Tibial nerve (tissue), 4 donors: ENCODE measurements at regions not wholly inside any gene's neighbourhood (a gene's known extent, or its start where the extent isn't known, plus 50 kb on each side); places are given as distances from the start of the nearest gene placed in this dataset.

Experiments
- DNase-seq, 2 donors: peaks; one replicate each; pipeline ENCODE4 v3.0.0-alpha.2; 2019; ENCODE audit warnings: low spot score in 2 of 2
- H3K27ac ChIP-seq, 4 donors: fragments of 200-600 bp; sonication (generic) in 3 of 4; one replicate each; pipeline ENCODE4 v1.5.1; 2017 to 2019; ENCODE audit warnings: mild to moderate bottlenecking in 1 of 4
- H3K27me3 ChIP-seq, 2 donors: fragments of 200-600 bp; sonication (generic) in 1 of 2; one replicate each; pipeline versions ENCODE4 v1.5.1 to v1.6.0; 2017 to 2019
- H3K36me3 ChIP-seq, 3 donors: fragments of 200-600 bp; sonication (generic); one replicate each; pipeline ENCODE4 v1.5.1; 2018 to 2019
- H3K4me1 ChIP-seq, 4 donors: fragments of 200-600 bp; sonication (generic) in 3 of 4; one replicate each; pipeline ENCODE4 v1.5.1; 2017 to 2019
- H3K4me3 ChIP-seq, 4 donors: fragments of 200-600 bp; sonication (generic) in 3 of 4; one replicate each; pipeline ENCODE4 v1.5.1; 2017 to 2019; ENCODE audit warnings: mild to moderate bottlenecking in 1 of 4, moderate library complexity in 1 of 4
- H3K9me3 ChIP-seq, 4 donors: fragments of 200-600 bp; sonication (generic) in 3 of 4; one replicate each; pipeline ENCODE4 v1.5.1; 2017 to 2019
- EP300 ChIP-seq, 2 donors: sonication (generic); formaldehyde crosslinking; IDR thresholded peaks; one replicate each; pipeline ENCODE4 v1.6.1; 2017; ENCODE audit warnings: antibody characterized with exemption in 2 of 2, mild to moderate bottlenecking in 1 of 2
- POLR2A ChIP-seq, 2 donors: fragments of 450-650 bp; IDR thresholded peaks; one replicate each; pipeline ENCODE4 v1.6.1; 2017; ENCODE audit warnings: antibody characterized with exemption in 2 of 2, mild to moderate bottlenecking in 2 of 2, moderate library complexity in 2 of 2
- WGBS, 2 donors: methylation state at CpG; one replicate each; pipeline ENCODE4 v1.1.5; 2018; 5-methylcytosine and 5-hydroxymethylcytosine counted together
- TF ChIP-seq, protein P1 (sequence below), 5 experiments: fragments of 200-600 bp in 3 of 5; fragments of 450-650 bp in 2 of 5; sonication (generic) in 3 of 5; IDR thresholded peaks; one replicate each; pipeline ENCODE4 v1.5.1; 2016 to 2019; ENCODE audit warnings: antibody characterized with exemption in 5 of 5, mild to moderate bottlenecking in 3 of 5, moderate library complexity in 2 of 5

DNA sequence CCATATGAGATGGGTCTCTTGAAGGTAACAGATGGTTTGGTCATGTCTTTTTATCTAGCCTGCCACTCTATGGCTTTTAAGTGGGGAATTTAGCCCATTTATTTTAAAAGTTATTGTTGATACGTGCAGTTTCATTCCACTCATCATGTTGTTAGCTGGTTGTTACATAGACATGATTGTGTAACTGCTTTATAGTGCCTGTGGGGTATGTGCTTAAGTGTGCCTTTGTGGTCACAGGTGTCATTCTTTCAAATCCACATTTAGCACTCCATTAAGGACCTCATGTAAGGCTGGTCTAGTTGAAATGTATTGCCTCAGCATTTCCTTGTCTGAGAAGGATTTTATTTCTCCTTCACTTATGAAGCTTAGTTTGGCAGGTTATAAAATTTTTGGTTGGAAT is 263.8 kb upstream of the LUZP2 start:
- Histone ChIP-seq H3K4me1 (no peaks in the 10 kb centered on the region), H3K9me3 (no peaks in the 10 kb centered on the region), H3K36me3 (no peaks in the 10 kb centered on the region), H3K27me3 (no peaks in the 10 kb centered on the region), H3K4me3 (no peak overlapping the region), H3K27ac (no peak overlapping the region)
- no peak for DNase-seq
- 77 to 91% methylated on average over 1 of the region's 1 CpG for WGBS, 2 donors
- no peak for TF ChIP-seq POLR2A (IDR thresholded peaks at IDR 0.05)
- TF ChIP-seq, protein P1, sequence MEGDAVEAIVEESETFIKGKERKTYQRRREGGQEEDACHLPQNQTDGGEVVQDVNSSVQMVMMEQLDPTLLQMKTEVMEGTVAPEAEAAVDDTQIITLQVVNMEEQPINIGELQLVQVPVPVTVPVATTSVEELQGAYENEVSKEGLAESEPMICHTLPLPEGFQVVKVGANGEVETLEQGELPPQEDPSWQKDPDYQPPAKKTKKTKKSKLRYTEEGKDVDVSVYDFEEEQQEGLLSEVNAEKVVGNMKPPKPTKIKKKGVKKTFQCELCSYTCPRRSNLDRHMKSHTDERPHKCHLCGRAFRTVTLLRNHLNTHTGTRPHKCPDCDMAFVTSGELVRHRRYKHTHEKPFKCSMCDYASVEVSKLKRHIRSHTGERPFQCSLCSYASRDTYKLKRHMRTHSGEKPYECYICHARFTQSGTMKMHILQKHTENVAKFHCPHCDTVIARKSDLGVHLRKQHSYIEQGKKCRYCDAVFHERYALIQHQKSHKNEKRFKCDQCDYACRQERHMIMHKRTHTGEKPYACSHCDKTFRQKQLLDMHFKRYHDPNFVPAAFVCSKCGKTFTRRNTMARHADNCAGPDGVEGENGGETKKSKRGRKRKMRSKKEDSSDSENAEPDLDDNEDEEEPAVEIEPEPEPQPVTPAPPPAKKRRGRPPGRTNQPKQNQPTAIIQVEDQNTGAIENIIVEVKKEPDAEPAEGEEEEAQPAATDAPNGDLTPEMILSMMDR (IDR thresholded peaks at IDR 0.05): no peak
- TF ChIP-seq EP300 (IDR thresholded peaks at IDR 0.05): no peak

DNA sequence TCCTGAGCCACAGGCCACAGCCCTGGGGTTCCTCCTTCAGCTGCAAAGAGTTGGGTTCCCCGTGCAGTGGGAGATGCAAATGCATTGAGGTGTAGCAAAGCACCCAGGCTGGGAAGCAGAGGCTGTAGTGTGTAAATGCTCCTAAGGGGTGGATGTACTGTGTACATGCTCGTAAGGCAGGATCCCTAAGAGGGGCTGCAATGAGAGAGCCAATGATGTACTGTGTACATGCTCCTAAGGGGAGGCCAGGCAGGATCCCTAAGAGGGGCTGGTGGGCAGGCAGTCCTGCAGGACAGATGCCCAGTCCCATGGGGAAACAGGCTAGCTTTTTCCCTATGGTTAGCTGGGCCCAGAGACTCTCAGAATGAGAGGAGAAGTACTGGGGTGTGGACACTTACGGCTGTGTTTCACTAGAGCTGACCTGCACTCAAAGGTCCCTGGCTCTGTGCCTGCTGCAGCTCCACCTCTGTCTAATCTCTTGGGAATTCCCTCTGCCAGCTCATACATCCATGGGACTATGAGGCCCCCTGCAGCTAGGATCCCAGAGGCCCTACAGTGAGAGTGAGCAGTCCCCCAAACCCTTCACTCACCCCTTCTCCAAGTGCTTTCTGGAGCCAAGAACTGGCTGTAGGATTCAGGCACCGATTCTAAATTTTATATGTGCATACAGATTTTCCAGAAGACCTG is 261.9 kb upstream of the LUZP2 start:
- no peak for DNase-seq
- H3K27me3 ChIP-seq: no peaks in the 10 kb centered on the region
- no peak overlapping the region for H3K27ac ChIP-seq
- H3K4me1 ChIP-seq: no peaks in the 10 kb centered on the region
- 82 to 87% methylated on average over 4 of the region's 4 CpGs for WGBS, 2 donors
- H3K4me3 ChIP-seq: no peak overlapping the region
- TF ChIP-seq EP300 (IDR thresholded peaks at IDR 0.05): no peak
- TF ChIP-seq, protein P1 (IDR thresholded peaks at IDR 0.05): no peak
- no peak for TF ChIP-seq POLR2A (IDR thresholded peaks at IDR 0.05)
- H3K36me3 ChIP-seq: no peaks in the 10 kb centered on the region
- no peaks in the 10 kb centered on the region for H3K9me3 ChIP-seq

DNA sequence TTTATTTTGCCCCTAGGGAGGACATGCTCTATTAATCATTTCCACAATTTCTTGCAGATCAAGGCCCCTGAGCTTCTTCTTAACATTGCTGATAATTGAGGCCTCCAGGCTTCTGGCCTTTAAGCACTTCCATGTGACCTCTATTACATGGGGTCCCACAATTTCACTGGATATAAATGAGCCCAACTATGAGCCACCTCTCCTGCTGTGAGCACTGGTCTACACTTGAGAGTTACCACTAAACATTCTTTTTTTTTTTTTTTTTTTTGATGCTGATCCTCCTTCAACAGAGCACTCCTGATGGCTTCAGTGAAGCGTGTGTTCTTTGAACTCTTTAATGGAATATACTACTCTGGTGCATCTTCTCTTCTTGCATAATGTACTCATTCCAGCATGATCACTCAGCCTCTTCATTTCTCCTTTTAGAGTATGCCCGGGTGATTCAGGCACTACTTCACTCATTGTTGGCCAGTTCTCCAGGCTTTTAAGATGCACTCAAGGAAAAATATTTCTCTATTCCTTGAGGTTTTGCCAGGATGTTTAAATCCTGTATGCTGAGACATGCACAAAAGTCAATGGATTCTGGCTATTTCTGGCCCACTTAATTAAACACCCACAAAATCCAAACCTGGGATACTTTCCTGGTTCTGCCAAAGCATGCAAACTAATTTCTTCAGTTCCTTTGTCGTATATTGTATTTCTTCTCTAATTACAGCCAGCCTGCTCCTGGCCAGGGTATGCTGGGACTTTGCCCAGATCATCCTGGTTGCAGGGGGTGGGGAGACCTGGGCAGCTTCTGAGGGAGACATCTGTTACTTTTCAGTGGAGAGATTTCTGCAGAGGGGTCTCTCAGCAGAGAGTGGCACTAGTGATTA is 257.8 kb upstream of the LUZP2 start:
- TF ChIP-seq, protein P1 (IDR thresholded peaks at IDR 0.05): no peak
- TF ChIP-seq POLR2A (IDR thresholded peaks at IDR 0.05) (no peak), EP300 (IDR thresholded peaks at IDR 0.05) (no peak)
- no peak for DNase-seq
- 78 to 84% methylated on average over 3 of the region's 3 CpGs for WGBS, 2 donors
- Histone ChIP-seq H3K4me1 (no peaks in the 10 kb centered on the region), H3K27ac (no peak overlapping the region), H3K36me3 (no peaks in the 10 kb centered on the region), H3K4me3 (no peak overlapping the region), H3K9me3 (no peaks in the 10 kb centered on the region), H3K27me3 (no peaks in the 10 kb centered on the region)

DNA sequence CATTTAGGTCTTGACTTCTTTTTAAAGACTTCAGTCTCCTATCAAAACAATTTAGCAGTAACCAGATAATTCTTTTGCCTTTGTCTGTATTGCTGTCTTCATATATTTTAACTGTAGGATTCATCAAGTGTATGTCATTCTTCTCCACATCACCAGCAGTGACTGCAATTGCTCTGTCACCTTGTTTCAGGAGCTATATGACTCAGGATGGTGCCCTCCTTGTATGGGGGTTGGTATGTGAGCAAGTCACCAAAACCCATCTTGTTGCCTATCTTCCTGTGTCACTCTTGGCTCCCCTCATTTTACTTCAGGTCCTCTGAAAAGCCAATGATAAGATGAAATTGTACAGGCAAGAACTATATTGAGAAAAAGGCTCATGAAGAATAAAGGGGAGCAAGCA is 256.9 kb upstream of the LUZP2 start:
- no peak for DNase-seq
- H3K27me3 ChIP-seq: no peaks in the 10 kb centered on the region
- H3K27ac ChIP-seq: no peak overlapping the region
- H3K9me3 ChIP-seq: no peaks in the 10 kb centered on the region
- H3K4me3 ChIP-seq: no peak overlapping the region
- H3K4me1 ChIP-seq: no peaks in the 10 kb centered on the region
- no peak for TF ChIP-seq EP300 (IDR thresholded peaks at IDR 0.05)
- no peak for TF ChIP-seq POLR2A (IDR thresholded peaks at IDR 0.05)
- TF ChIP-seq, protein P1 (IDR thresholded peaks at IDR 0.05): no peak
- H3K36me3 ChIP-seq: no peaks in the 10 kb centered on the region

DNA sequence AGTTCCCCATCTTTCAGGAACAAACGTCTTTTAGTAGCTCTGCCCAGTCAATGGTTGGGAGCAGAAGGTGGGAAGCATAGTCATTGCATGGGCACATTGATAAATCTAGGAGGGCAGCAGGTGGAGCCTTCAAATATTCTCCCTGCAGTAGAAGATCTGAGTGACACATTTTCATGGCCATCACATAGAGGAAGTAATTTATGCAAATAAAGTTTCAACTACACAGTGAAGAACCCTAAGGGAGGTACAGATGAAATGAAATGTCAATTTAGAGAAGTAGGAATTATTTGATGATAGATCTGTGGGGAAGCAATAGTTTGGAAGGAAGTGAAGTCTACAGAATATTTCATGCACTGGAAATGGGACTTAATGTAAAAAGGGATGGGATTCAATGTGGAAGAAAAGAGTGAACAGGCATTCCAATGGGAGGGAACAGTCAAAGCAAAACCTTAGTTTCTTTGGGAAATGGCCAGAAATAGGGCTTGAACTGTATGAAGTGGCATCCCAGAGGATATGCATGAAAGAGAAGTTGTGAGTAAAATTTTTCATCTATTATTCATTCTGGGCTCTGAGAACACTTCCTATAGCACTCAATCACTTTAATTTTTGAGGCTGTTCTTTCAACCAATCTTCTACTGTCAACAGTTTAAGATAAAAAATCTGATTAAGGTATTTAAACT is 256.2 kb upstream of the LUZP2 start:
- Histone ChIP-seq H3K27me3 (no peaks in the 10 kb centered on the region), H3K36me3 (no peaks in the 10 kb centered on the region), H3K9me3 (no peaks in the 10 kb centered on the region), H3K27ac (no peak overlapping the region), H3K4me1 (no peaks in the 10 kb centered on the region), H3K4me3 (no peak overlapping the region)
- TF ChIP-seq, protein P1 (IDR thresholded peaks at IDR 0.05): no peak
- TF ChIP-seq EP300 (IDR thresholded peaks at IDR 0.05) (no peak), POLR2A (IDR thresholded peaks at IDR 0.05) (no peak)
- WGBS, 2 donors: 76 to 83% methylated on average over 1 of the region's 1 CpG
- DNase-seq: no peak
